Caco-2 (cell line): ENCODE measurements at regions not wholly inside any gene's neighbourhood (a gene's known extent, or its start where the extent isn't known, plus 50 kb on each side); places are given as distances from the start of the nearest gene placed in this dataset.

Experiments used
- BruUV-seq: library from RNA; stranded (reverse); fragments of 400-500 nt; replicated peaks from 2 replicates; lab custom pipeline; 2021; lab: Mats Ljungman, UMichigan
- CTCF ChIA-PET: fragments of 300-600 bp; sonication (Branson Sonifier 250); formaldehyde crosslinking; loops from one replicate; lab custom pipeline; 2022; ENCODE audit warnings: antibody characterized with exemption; lab: Charles Lee
- POLR2A ChIA-PET: fragments of 300-600 bp; sonication (Branson Sonifier 250); formaldehyde crosslinking; loops from one replicate; lab custom pipeline; 2022; ENCODE audit warnings: antibody characterized with exemption; lab: Charles Lee
- DNase-seq, 2 experiments: peaks; one replicate each; pipeline versions ENCODE4 v3.0.0 to v3.0.0-alpha.2; 2020 to 2022
- H3K27me3 ChIP-seq: replicated peaks from 2 replicates; pipeline ENCODE4 v1.6.0; 2011; ENCODE audit warnings: low read length; ENCODE audit not compliant: control insufficient read depth, insufficient read depth
- H3K36me3 ChIP-seq: 2 replicates; pipeline ENCODE4 v1.5.1; 2011; ENCODE audit warnings: low read length; ENCODE audit not compliant: control insufficient read depth, insufficient read depth
- H3K4me1 ChIP-seq: fragments of 250-450 bp; sonication (Bioruptor Pico); 2 replicates; pipeline ENCODE4 v1.5.1; 2020; ENCODE audit warnings: mild to moderate bottlenecking
- H3K4me3 ChIP-seq: 2 replicates; pipeline ENCODE4 v1.5.1; 2011; ENCODE audit warnings: low read depth, mild to moderate bottlenecking, control low read depth, low read length
- H3K9me3 ChIP-seq: fragments of 250-450 bp; sonication (Bioruptor Pico); 2 replicates; pipeline ENCODE4 v1.5.1; 2020; ENCODE audit warnings: mild to moderate bottlenecking, moderate library complexity
- H3K27ac Mint-ChIP-seq: one replicate; pipeline ENCODE4 v1.8.0; 2022; ENCODE audit warnings: mixed read lengths; ENCODE audit not compliant: unreplicated experiment
- H3K27me3 Mint-ChIP-seq: one replicate; pipeline ENCODE4 v1.8.0; 2022; ENCODE audit warnings: mixed read lengths; ENCODE audit not compliant: insufficient read depth, unreplicated experiment
- H3K36me3 Mint-ChIP-seq: one replicate; pipeline ENCODE4 v1.8.0; 2022; ENCODE audit warnings: mild to moderate bottlenecking, mixed read lengths; ENCODE audit not compliant: insufficient read depth, unreplicated experiment
- H3K4me1 Mint-ChIP-seq: one replicate; pipeline ENCODE4 v1.8.0; 2022; ENCODE audit warnings: low read depth, mixed read lengths; ENCODE audit not compliant: unreplicated experiment
- H3K4me3 Mint-ChIP-seq: one replicate; pipeline ENCODE4 v1.8.0; 2022; ENCODE audit warnings: mild to moderate bottlenecking, moderate library complexity, mixed read lengths; ENCODE audit not compliant: unreplicated experiment
- H3K9me3 Mint-ChIP-seq: one replicate; pipeline ENCODE4 v1.8.0; 2022; ENCODE audit warnings: mixed read lengths; ENCODE audit not compliant: unreplicated experiment
- intact Hi-C: fragments of 100-400 bp; cut with micrococcal nuclease; formaldehyde crosslinking; loops from one replicate; pipeline ENCODE4 v1.10.0; 2022; ENCODE audit not compliant: unreplicated experiment
- TF ChIP-seq, protein P1 (sequence below), 2 experiments: fragments of 200-600 bp in 1 of 2; IDR thresholded peaks; 1 replicate in 1 of 2; 2 replicates in 1 of 2; pipeline versions ENCODE4 v1.5.1 to v1.8.0; 2011 to 2022; ENCODE audit warnings: antibody characterized with exemption in 1 of 2, control low read depth in 1 of 2, inconsistent platforms in 1 of 2, low read depth in 1 of 2, low read length in 1 of 2, mild to moderate bottlenecking in 1 of 2, moderate library complexity in 1 of 2; ENCODE audit not compliant: insufficient read depth in 1 of 2, severe bottlenecking in 1 of 2, unreplicated experiment in 1 of 2

DNA sequence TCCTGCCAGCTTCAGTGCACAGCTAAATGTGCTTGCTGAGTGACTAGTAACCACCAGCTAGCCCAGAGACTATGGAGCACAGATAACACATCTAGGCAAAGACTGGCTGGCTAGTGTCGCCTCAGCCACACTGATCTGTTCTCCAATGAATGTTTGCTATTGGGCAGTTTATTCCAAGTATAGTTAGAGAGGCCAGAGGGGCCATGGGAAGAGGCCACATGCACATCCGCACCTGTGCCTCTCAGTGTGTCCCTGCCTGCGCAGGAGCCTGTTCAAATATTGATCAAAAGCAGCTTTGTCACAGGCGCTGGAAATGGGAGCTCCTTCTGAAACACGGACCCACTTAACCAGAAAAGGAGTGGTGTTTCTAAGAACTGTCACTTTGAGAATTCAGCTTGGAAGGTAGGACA lies 51.3 kb upstream of the ATP1A1 start:
- no peaks in the 10 kb centered on the region for H3K27me3 ChIP-seq
- Mint-ChIP-seq H3K4me3 (no peak overlapping the region), H3K27ac (no peak overlapping the region), H3K27me3 (no peaks in the 10 kb centered on the region), H3K9me3 (no peaks in the 10 kb centered on the region), H3K4me1 (peaks cover 36% of the 10 kb centered on the region), H3K36me3 (no peaks in the 10 kb centered on the region)
- H3K4me1 ChIP-seq, result peaks cover 44% of the 10 kb centered on the region
- intact Hi-C loops, result loop anchor here (2.0 to 5.0 kb wide), 2 partner anchors 15 to 166 kb away; no protein-coding TSS in a partner anchor
- TF ChIP-seq, protein P1, sequence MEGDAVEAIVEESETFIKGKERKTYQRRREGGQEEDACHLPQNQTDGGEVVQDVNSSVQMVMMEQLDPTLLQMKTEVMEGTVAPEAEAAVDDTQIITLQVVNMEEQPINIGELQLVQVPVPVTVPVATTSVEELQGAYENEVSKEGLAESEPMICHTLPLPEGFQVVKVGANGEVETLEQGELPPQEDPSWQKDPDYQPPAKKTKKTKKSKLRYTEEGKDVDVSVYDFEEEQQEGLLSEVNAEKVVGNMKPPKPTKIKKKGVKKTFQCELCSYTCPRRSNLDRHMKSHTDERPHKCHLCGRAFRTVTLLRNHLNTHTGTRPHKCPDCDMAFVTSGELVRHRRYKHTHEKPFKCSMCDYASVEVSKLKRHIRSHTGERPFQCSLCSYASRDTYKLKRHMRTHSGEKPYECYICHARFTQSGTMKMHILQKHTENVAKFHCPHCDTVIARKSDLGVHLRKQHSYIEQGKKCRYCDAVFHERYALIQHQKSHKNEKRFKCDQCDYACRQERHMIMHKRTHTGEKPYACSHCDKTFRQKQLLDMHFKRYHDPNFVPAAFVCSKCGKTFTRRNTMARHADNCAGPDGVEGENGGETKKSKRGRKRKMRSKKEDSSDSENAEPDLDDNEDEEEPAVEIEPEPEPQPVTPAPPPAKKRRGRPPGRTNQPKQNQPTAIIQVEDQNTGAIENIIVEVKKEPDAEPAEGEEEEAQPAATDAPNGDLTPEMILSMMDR (IDR thresholded peaks at IDR 0.05; ENCODE audit: insufficient read depth in 1 of 2, low read depth in 1 of 2, low read length in 1 of 2, severe bottlenecking in 1 of 2, unreplicated experiment in 1 of 2), result no peak
- no peaks in the 10 kb centered on the region for H3K36me3 ChIP-seq
- ChIA-PET POLR2A (interaction anchor here (1.0 kb wide), 1 partner anchor 52 kb away, joined by 13 read pairs; the partner anchor contains the start of gene ATP1A1), CTCF (no interaction called here)
- no peaks in the 10 kb centered on the region for H3K9me3 ChIP-seq
- no peak overlapping the region for H3K4me3 ChIP-seq
- no TSS peak for BruUV-seq
- no peak for DNase-seq

- H3K27me3 Mint-ChIP-seq, result no peaks in the 10 kb centered on the region
- no peak overlapping the region for H3K4me3 ChIP-seq
- H3K27ac Mint-ChIP-seq, result peak overlapping the region; percentile 35
- no peaks in the 10 kb centered on the region for H3K9me3 ChIP-seq
- H3K4me3 Mint-ChIP-seq, result no peak overlapping the region
- H3K4me1 ChIP-seq, result peaks cover 41% of the 10 kb centered on the region
- H3K36me3 Mint-ChIP-seq, result no peaks in the 10 kb centered on the region
- TF ChIP-seq, protein P1 (IDR thresholded peaks at IDR 0.05; ENCODE audit: insufficient read depth in 1 of 2, low read depth in 1 of 2, low read length in 1 of 2, severe bottlenecking in 1 of 2, unreplicated experiment in 1 of 2), result no peak
- H3K27me3 ChIP-seq, result no peaks in the 10 kb centered on the region
- peaks cover 27% of the 10 kb centered on the region for H3K4me1 Mint-ChIP-seq
- POLR2A ChIA-PET, result interaction anchor here (0.5 kb wide), 1 partner anchor 67 kb away, joined by 3 read pairs; no protein-coding TSS in a partner anchor
- H3K36me3 ChIP-seq, result no peaks in the 10 kb centered on the region
- H3K9me3 Mint-ChIP-seq, result no peaks in the 10 kb centered on the region
- CTCF ChIA-PET, result no interaction called here
- no TSS peak for BruUV-seq
- intact Hi-C loops, result loop anchor here (2.0 to 5.0 kb wide), 2 partner anchors 14 to 164 kb away; no protein-coding TSS in a partner anchor
- DNase-seq, result peak; percentile 60 to 77
These were observed 50.2 kb upstream of the ATP1A1 start for GRCh38 chr1:116322752-116323405.
